Pancreas (tissue), 10 donors: ENCODE measurements at regions not wholly inside any gene's neighbourhood (a gene's known extent, or its start where the extent isn't known, plus 50 kb on each side); places are given as distances from the start of the nearest gene placed in this dataset.

ENCODE experiments used
- ATAC-seq, 4 donors: fragments of 200-7000 bp; cut with Tn5 transposase; one replicate each; pipeline versions ENCODE4 v1.8.0 to v1.9.1; 2020; ENCODE audit warnings: mild to moderate bottlenecking in 4 of 4, moderate library complexity in 4 of 4
- DNase-seq, 6 donors: peaks; one replicate each; pipeline ENCODE4 v3.0.0-alpha.2; 2020
- FAIRE-seq: peaks from 2 replicates; lab custom pipeline; 2012; peaks lifted over from hg19 to GRCh38; lab: Jason Lieb, UNC
- H3K27ac ChIP-seq, 4 donors: fragments of 200-600 bp; sonication (generic); 1 replicate in 3 of 4; 2 replicates in 1 of 4; pipeline versions ENCODE4 v1.5.0 to v1.8.0; 2020
- H3K27me3 ChIP-seq, 4 donors: fragments of 200-600 bp; one replicate each; pipeline ENCODE4 v1.8.0; 2021
- H3K36me3 ChIP-seq, 3 donors: fragments of 200-600 bp; sonication (generic) in 1 of 3; one replicate each; pipeline versions ENCODE4 v1.5.0 to v1.8.0; 2020 to 2021
- H3K4me1 ChIP-seq, 3 donors: fragments of 200-600 bp; one replicate each; pipeline ENCODE4 v1.8.0; 2021
- H3K4me3 ChIP-seq, 4 donors: fragments of 200-600 bp; sonication (generic) in 2 of 4; one replicate each; pipeline versions ENCODE4 v1.5.0 to v1.8.0; 2020 to 2021
- H3K9me3 ChIP-seq, 4 donors: fragments of 200-600 bp; one replicate each; pipeline ENCODE4 v1.8.0; 2021
- WGBS, 2 donors: extraction: QIAGEN DNeasy Blood & Tissue Kit; methylation state at CpG; one replicate each; pipeline ENCODE4 v1.1.7; 2013; 5-methylcytosine and 5-hydroxymethylcytosine counted together
- intact Hi-C, 3 donors: fragments of 100-400 bp; cut with DNase I; formaldehyde crosslinking; loops; one replicate each; pipeline versions ENCODE4 v1.11.1 to v1.14.2; 2022
- TF ChIP-seq, protein P1 (sequence below), 4 donors: fragments of 200-600 bp; sonication (generic) in 3 of 4; IDR thresholded peaks; one replicate each; pipeline versions ENCODE4 v1.5.0 to v1.8.0; 2021; ENCODE audit warnings: antibody characterized with exemption in 4 of 4
- donor health status: healthy with polysubstance abuse.
- donor health status: DM: no; HTN: no; CAD: no; lungs with moderate emphysema.
- donor health status: DM: no; HTN: no; CAD: no.
- donor health status: control.
- donor health status: control.
- donor health status: Bipolar disorder and iron deficiency.
- donor health status: DM: yes; HTN: yes; CAD: no.
- donor health status: DM: no; HTN: no; CAD: no.
- donor health status: DM: no; HTN: no; CAD: no.
- donor health status: DM: yes; HTN: yes; CAD: no.

DNA sequence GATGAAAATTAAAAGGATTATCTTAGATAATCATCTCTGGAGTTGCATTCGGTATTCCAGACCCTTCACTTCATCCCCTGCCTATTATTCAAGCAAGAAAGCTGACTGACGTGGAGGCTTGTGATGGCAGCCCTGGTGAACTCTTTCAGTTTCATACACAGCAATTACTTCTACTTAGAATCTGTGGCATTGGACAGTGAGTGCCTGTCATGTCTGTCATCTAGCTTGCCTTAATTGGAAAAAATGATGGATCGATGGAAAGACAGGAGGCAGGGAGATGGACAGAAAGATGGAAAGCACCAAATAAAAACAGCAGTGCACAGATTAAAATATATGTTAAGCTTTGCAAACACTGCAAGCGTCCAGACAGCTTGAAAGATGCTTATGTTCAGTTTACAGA is 1371.0 kb upstream of the CDH6 start:
- intact Hi-C loops: no loop called here
- DNase-seq: no peak
- no peak overlapping the region for H3K27ac ChIP-seq
- no peaks in the 10 kb centered on the region for H3K9me3 ChIP-seq
- no peak overlapping the region for H3K4me3 ChIP-seq
- whole genome bisulfite sequencing, 2 donors: 33 to 44% methylated on average over 4 of the region's 4 CpGs
- no peaks in the 10 kb centered on the region for H3K4me1 ChIP-seq
- no peaks in the 10 kb centered on the region for H3K36me3 ChIP-seq
- TF ChIP-seq, protein P1, sequence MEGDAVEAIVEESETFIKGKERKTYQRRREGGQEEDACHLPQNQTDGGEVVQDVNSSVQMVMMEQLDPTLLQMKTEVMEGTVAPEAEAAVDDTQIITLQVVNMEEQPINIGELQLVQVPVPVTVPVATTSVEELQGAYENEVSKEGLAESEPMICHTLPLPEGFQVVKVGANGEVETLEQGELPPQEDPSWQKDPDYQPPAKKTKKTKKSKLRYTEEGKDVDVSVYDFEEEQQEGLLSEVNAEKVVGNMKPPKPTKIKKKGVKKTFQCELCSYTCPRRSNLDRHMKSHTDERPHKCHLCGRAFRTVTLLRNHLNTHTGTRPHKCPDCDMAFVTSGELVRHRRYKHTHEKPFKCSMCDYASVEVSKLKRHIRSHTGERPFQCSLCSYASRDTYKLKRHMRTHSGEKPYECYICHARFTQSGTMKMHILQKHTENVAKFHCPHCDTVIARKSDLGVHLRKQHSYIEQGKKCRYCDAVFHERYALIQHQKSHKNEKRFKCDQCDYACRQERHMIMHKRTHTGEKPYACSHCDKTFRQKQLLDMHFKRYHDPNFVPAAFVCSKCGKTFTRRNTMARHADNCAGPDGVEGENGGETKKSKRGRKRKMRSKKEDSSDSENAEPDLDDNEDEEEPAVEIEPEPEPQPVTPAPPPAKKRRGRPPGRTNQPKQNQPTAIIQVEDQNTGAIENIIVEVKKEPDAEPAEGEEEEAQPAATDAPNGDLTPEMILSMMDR (IDR thresholded peaks at IDR 0.05): no peak
- ATAC-seq: no peak
- no peaks in the 10 kb centered on the region for H3K27me3 ChIP-seq
- FAIRE-seq: no peak

DNA sequence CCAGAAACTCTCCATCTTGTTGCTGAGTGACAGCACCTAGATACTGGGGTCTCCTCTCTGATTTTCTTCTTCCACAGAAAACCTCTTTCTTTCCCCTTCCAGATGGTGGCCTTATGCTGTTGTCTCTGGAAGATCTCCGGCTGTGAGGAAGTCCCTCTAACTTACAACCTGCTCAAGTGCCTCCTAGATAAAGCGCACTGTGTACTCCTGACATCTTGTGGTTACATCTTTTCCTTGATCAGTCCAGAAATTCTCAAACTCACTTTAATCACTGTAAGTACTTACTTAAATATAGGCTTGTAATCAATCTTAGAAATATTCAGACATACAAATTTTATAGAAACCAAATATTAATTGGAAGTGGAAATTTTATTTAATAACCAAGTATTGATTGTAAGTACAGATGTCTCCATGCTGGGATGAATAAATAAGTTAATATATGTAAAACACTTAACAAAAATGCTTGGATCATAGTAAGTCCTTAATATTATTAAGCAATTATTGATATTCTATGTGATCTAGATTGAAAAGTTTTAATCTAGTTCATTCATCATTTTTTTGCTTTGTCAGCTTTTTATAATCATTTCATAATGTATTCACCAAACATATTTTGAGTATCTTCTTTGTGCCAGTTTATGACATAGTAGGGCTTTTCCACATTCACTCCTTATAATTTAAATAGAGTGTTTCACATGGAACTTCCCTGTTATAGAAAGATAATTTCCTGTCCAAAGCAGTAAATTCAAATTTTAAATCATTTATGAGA is 1381.4 kb upstream of the CDH6 start:
- FAIRE-seq (no peak), DNase-seq (no peak), ATAC-seq (no peak)
- no peaks in the 10 kb centered on the region for H3K9me3 ChIP-seq
- WGBS, 2 donors: 57 to 61% methylated on average over 2 of the region's 2 CpGs
- no peak overlapping the region for H3K27ac ChIP-seq
- intact Hi-C loops: no loop called here
- H3K4me3 ChIP-seq: no peak overlapping the region
- H3K36me3 ChIP-seq: no peaks in the 10 kb centered on the region
- TF ChIP-seq, protein P1 (IDR thresholded peaks at IDR 0.05): no peak
- H3K4me1 ChIP-seq: no peaks in the 10 kb centered on the region
- H3K27me3 ChIP-seq: no peaks in the 10 kb centered on the region

DNA sequence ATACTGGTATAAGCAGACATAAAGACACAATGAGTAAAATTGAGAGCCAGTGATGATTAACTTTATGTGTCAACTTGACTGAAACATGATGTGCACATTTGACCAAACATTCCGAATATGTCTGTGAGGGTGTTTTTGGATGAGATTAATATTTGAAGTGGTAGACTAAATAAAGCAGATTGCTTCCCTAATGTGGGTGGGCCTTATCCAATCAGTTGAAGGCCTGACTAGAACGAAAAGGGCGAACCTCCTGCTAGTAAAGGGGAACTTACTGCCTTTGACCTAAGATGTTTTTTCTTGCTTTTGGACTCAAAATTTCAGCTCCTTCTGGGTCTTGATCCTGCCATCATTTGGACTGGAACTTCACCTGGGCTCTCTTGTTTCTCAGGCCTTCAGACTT is 1387.7 kb upstream of the CDH6 start:
- 70 to 80% methylated on average over 3 of the region's 3 CpGs for WGBS, 2 donors
- Histone ChIP-seq H3K4me3 (no peak overlapping the region), H3K27ac (no peak overlapping the region), H3K27me3 (no peaks in the 10 kb centered on the region), H3K36me3 (no peaks in the 10 kb centered on the region), H3K4me1 (no peaks in the 10 kb centered on the region), H3K9me3 (no peaks in the 10 kb centered on the region)
- intact Hi-C loops: no loop called here
- no peak for DNase-seq
- ATAC-seq: no peak
- TF ChIP-seq, protein P1 (IDR thresholded peaks at IDR 0.05): no peak
- FAIRE-seq: no peak

- 35 to 41% methylated on average over 5 of the region's 5 CpGs for whole genome bisulfite sequencing, 2 donors
- H3K27ac ChIP-seq: no peak overlapping the region
- H3K27me3 ChIP-seq: no peaks in the 10 kb centered on the region
- H3K4me1 ChIP-seq: no peaks in the 10 kb centered on the region
- H3K4me3 ChIP-seq: no peak overlapping the region
- no peak for ATAC-seq
- no peaks in the 10 kb centered on the region for H3K36me3 ChIP-seq
- no peak for DNase-seq
- intact Hi-C loops: no loop called here
- H3K9me3 ChIP-seq: no peaks in the 10 kb centered on the region
- no peak for FAIRE-seq
- TF ChIP-seq, protein P1 (IDR thresholded peaks at IDR 0.05): no peak
These were observed 1392.7 kb upstream of the CDH6 start for GRCh38 chr5:29800752-29801151.

DNA sequence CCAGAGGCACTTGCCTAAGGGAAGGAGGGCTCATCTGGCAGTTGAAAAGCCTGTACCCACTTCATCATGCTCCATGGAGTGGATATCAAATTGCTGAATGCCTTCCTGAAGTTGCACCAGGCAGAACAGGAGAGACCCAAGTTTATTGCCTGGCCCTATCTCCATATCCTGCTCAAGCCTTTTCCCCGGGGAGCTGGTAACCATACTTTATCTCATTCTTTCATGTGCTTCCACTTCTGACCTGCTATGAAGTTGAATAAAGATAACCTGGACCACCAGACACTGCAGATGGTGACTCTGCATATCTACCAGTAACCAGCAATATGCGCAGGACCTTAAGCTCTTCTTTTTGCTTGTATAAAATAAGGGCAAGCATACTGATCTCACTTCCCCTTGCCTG is 1397.5 kb upstream of the CDH6 start:
- Histone ChIP-seq H3K4me1 (no peaks in the 10 kb centered on the region), H3K36me3 (no peaks in the 10 kb centered on the region), H3K27ac (no peak overlapping the region), H3K9me3 (no peaks in the 10 kb centered on the region), H3K4me3 (no peak overlapping the region), H3K27me3 (no peaks in the 10 kb centered on the region)
- ATAC-seq (no peak), DNase-seq (no peak), FAIRE-seq (no peak)
- TF ChIP-seq, protein P1 (IDR thresholded peaks at IDR 0.05): no peak
- intact Hi-C loops: no loop called here
- 76 to 80% methylated on average over 2 of the region's 2 CpGs for WGBS, 2 donors
